ENCODE measurements at regions not wholly inside any gene's neighbourhood (a gene's known extent, or its start where the extent isn't known, plus 50 kb on each side); places are given as distances from the start of the nearest gene placed in this dataset.

DNA sequence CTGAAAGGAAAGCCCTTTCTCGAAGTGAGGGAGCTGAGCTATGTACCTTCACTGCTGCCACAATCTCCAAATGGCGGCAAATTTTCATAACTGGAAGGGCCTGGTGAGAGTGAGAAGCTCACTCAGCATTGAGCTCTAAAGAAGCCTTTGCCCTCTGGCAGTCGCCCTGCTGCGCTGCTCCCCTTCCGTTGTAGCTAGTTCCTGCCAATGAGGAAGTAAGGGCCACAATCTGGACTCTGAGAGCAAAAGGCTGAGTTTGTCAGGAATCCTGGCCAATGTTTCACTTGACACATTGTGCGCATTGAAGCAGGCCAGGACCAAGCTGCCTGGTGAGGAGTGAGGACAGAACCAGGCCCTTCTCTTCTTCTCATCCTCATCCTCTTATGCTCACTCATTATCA lies 579.5 kb downstream of the PDCD6IP start:
- no peak for DNase-seq (ENCODE audit: low spot score)
- TF ChIP-seq CTCF (IDR thresholded peaks at IDR 0.05), result no peak
- Histone ChIP-seq H3K27ac (no peak overlapping the region), H3K4me3 (no peak overlapping the region)

- no peak overlapping the region for H3K4me3 ChIP-seq
- no peak for DNase-seq (ENCODE audit: low spot score)
- no peak for TF ChIP-seq CTCF (IDR thresholded peaks at IDR 0.05)
- no peak overlapping the region for H3K27ac ChIP-seq
Observed at GRCh38 chr3:34381243-34381642, 582.8 kb downstream of the PDCD6IP start.

- Histone ChIP-seq H3K4me3 (no peak overlapping the region), H3K27ac (no peak overlapping the region)
- DNase-seq (ENCODE audit: low spot score), result no peak
- TF ChIP-seq CTCF (IDR thresholded peaks at IDR 0.05), result no peak
Observed at GRCh38 chr3:34382859-34383258, 584.4 kb downstream of the PDCD6IP start.

GRCh38 chr3:34386309-34386708 lies 587.9 kb downstream of the PDCD6IP start:
- Histone ChIP-seq H3K4me3 (no peak overlapping the region), H3K27ac (no peak overlapping the region)
- no peak for DNase-seq (ENCODE audit: low spot score)
- no peak for TF ChIP-seq CTCF (IDR thresholded peaks at IDR 0.05)

GRCh38 chr3:34387826-34388564 lies 589.6 kb downstream of the PDCD6IP start:
- no peak for DNase-seq (ENCODE audit: low spot score)

DNA sequence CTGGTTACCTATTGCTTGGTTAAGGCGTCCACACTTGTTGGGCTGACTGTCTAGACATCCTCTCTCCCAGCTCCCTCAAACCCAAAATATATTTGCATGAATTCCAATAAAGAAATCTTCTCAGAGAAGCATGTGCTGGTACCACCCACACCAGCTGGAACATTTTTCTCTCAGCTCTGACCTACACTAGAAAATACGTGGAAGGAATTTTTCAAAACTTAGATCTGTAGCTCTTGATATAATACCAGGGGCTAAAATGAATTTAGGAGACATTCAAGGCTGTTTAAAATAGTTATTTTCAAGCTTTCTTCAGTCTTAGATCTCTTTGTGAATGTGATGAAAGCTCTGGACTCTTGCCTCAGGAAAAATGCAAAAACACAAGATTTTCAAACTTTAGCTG lies 590.4 kb downstream of the PDCD6IP start:
- no peak for TF ChIP-seq CTCF (IDR thresholded peaks at IDR 0.05)
- Histone ChIP-seq H3K4me3 (no peak overlapping the region), H3K27ac (no peak overlapping the region)
- no peak for DNase-seq (ENCODE audit: low spot score)

More at GRCh38 chr3:34387826-34388564, 589.6 kb downstream of the PDCD6IP start:
- no peak for TF ChIP-seq CTCF (IDR thresholded peaks at IDR 0.05)
- no peak overlapping the region for H3K4me3 ChIP-seq
- H3K27ac ChIP-seq, result no peak overlapping the region

GRCh38 chr3:34394978-34395748 lies 596.7 kb downstream of the PDCD6IP start:
- no peak for DNase-seq (ENCODE audit: low spot score)
- Histone ChIP-seq H3K27ac (no peak overlapping the region), H3K4me3 (no peak overlapping the region)
- no peak for TF ChIP-seq CTCF (IDR thresholded peaks at IDR 0.05)
